ENCODE measurements at regions not wholly inside any gene's neighbourhood (a gene's known extent, or its start where the extent isn't known, plus 50 kb on each side); places are given as distances from the start of the nearest gene placed in this dataset.
"Not testable (repeated sequence)": the region's sequence is repeated elsewhere in the genome, so short reads cannot be mapped to it uniquely, and the experiment has no call there.

DNA sequence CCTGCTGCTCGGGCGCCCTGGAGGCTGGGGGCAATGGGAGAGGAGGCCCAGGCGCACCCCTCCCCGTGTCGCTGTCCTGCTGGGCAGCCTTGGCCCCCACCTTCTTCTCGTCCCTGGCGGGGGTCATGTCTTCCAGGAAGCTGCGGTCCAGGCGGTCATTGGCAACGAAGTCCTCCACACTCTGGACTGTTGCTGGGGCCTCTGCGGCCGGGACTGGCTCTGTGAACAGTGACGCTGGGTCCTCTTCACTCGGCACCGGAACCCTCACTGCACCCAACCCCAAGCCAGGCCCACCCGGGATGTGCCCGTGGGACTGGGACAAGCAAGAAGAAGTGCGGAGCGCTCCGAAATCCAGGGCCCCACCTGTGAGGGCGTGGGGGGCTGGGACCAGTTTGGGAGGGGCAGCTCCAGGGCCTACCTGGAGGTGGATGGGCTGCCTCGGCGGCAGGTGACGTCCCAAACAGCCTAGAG is 308.0 kb downstream of the CCDC74A start:
- POLR2A ChIA-PET, result no interaction called here
- CTCF ChIA-PET, result no interaction called here

DNA sequence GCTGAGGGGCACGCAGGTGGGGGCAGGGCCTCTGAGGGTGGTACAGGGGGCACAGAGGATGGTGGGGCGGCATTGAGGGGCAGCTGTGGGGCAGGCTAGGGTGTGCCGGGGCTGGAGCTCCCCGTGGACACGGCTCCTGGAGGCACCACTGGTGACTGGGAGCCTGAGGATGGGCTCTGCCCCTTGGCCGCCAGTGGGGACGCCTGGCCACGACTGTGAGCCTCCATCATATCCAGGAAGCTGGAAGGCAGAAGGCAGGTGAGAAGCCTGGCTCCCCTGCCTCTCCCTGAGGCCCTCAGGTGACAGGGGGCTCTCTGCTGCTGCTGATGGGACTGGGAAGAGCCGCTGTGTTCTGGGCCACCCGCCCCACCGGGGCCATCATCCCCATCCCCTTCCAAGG is 308.4 kb downstream of the CCDC74A start:
- CTCF ChIA-PET; DNase-seq; H3K27me3 Mint-ChIP-seq (ENCODE audit: low read depth); H3K4me3 Mint-ChIP-seq; H3K36me3 Mint-ChIP-seq (ENCODE audit: low read depth); H3K4me1 Mint-ChIP-seq (ENCODE audit: low read depth); ATAC-seq; H3K27ac Mint-ChIP-seq; H3K9me3 Mint-ChIP-seq (ENCODE audit: insufficient read depth); POLR2A ChIA-PET: not testable (repeated sequence)

More for the DNA sequence above, 308.0 kb downstream of the CCDC74A start:
- Mint-ChIP-seq H3K36me3 (ENCODE audit: low read depth) (no peaks in the 10 kb centered on the region), H3K27ac (no peak overlapping the region), H3K27me3 (ENCODE audit: low read depth) (no peaks in the 10 kb centered on the region), H3K4me3 (no peak overlapping the region), H3K9me3 (ENCODE audit: insufficient read depth) (no peaks in the 10 kb centered on the region), H3K4me1 (ENCODE audit: low read depth) (no peaks in the 10 kb centered on the region)
- DNase-seq (no peak), ATAC-seq (no peak)

DNA sequence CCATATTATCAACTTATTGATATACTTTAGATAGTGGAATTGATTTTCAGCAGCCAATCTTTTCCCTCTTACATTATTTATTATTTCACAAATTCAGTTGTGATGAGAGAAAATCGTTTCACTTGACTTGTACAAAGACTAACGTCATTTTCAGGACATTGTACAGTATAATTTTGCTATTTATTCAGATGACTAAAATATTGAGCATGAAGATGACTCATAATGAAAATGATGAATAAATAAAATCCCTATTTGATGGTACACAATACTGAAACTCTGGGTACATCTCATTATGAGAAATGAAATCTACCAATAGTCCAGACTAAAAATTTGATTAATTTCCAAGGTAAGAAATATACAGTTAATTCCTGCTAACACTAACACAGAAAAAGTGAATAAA is 316.4 kb downstream of the CCDC74A start:
- H3K27ac Mint-ChIP-seq; H3K4me1 Mint-ChIP-seq (ENCODE audit: low read depth); CTCF ChIA-PET; DNase-seq; H3K4me3 Mint-ChIP-seq; H3K36me3 Mint-ChIP-seq (ENCODE audit: low read depth); POLR2A ChIA-PET; H3K27me3 Mint-ChIP-seq (ENCODE audit: low read depth); H3K9me3 Mint-ChIP-seq (ENCODE audit: insufficient read depth); ATAC-seq: not testable (repeated sequence)

DNA sequence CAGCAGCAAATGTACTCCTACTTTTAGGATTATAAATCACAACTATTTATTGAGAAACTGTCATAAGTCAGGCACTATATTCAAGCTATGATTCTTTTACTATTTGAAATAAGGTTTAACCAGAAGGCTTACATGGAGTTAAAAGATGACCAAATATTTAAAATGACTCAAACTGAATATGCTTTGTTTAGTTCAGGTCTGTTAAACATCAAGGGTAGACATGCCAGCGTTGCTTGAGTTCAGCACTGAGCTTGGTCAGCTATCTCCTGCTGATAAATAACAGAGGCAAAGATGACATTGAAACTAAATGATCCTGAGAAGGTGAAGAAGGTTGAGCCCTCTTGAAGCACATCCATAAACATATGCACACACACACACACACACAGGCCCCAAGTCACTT is 305.6 kb downstream of the ANKRD30BL start:
- H3K9me3 Mint-ChIP-seq (ENCODE audit: insufficient read depth); CTCF ChIA-PET; DNase-seq; ATAC-seq; H3K4me3 Mint-ChIP-seq; H3K27ac Mint-ChIP-seq; H3K27me3 Mint-ChIP-seq (ENCODE audit: low read depth); H3K4me1 Mint-ChIP-seq (ENCODE audit: low read depth); POLR2A ChIA-PET; H3K36me3 Mint-ChIP-seq (ENCODE audit: low read depth): not testable (repeated sequence)

DNA sequence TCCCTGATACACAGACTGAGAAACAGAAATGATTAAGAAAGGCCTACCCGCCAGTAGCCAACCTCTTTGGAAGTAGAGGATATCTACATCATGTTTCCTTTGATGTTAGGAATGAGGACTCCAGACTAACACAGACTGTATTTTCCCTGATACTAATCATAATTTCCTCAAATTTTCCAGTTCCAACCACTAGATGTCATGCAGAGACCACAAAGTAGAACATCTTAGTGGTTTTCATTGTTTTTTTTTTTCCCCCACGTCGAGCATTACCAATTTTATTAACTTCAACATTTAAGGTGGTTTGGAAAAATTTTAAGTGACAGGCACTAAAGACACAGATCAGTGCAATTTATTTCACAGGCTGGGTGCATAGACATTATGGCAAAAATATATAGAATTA is 303.6 kb downstream of the ANKRD30BL start:
- H3K27me3 Mint-ChIP-seq (ENCODE audit: low read depth); ATAC-seq; H3K36me3 Mint-ChIP-seq (ENCODE audit: low read depth); CTCF ChIA-PET; H3K4me1 Mint-ChIP-seq (ENCODE audit: low read depth); H3K4me3 Mint-ChIP-seq; POLR2A ChIA-PET; DNase-seq; H3K9me3 Mint-ChIP-seq (ENCODE audit: insufficient read depth); H3K27ac Mint-ChIP-seq: not testable (repeated sequence)

Measured in activated CD8-positive, alpha-beta T cell treated with anti-CD3 and anti-CD28 coated beads, Interleukin-2, amount 10 ng/mL, durations not matched to agents 7 days and 5 days (primary cell).